HCT116 (cell line): ENCODE measurements at regions not wholly inside any gene's neighbourhood (a gene's known extent, or its start where the extent isn't known, plus 50 kb on each side); places are given as distances from the start of the nearest gene placed in this dataset.

Experiments used
- ATF3 ChIP-seq: IDR thresholded peaks from 2 replicates; pipeline ENCODE4 v1.6.1; 2012
- CTCF ChIP-seq, 3 experiments: fragments of 200-600 bp in 1 of 3; sonication (generic) in 1 of 3; IDR thresholded peaks in 2 of 3; conservative IDR thresholded peaks in 1 of 3; 2 replicates each; pipeline ENCODE4 v1.5.1; 2012 to 2017; ENCODE audit warnings: low read depth in 2 of 3, low read length in 2 of 3, antibody characterized with exemption in 1 of 3, borderline replicate concordance in 1 of 3, control low read depth in 1 of 3, mild to moderate bottlenecking in 1 of 3, mixed read lengths in 1 of 3, mixed run types in 1 of 3, moderate library complexity in 1 of 3; ENCODE audit not compliant: insufficient read depth in 1 of 3
- EZH2 ChIP-seq: fragments of 200-600 bp; sonication (generic); IDR thresholded peaks from 2 replicates; pipeline ENCODE4 v1.6.1; 2017; ENCODE audit warnings: antibody characterized with exemption, mixed run types
- POLR2A ChIP-seq: IDR thresholded peaks from 2 replicates; pipeline ENCODE4 v1.7.0; 2011; ENCODE audit warnings: borderline replicate concordance; ENCODE audit not compliant: insufficient read depth, insufficient read length; ENCODE audit errors: extremely low read depth
- POLR2AphosphoS5 ChIP-seq: IDR thresholded peaks from 2 replicates; pipeline ENCODE4 v1.6.1; 2011; ENCODE audit warnings: mild to moderate bottlenecking, low read depth, low read length, moderate library complexity
- ZNF274 ChIP-seq: fragments of 200-500 bp; sonication (Bioruptor generic); IDR thresholded peaks from 2 replicates; pipeline ENCODE4 v1.6.1; 2014; ENCODE audit warnings: mild to moderate bottlenecking, low read depth, low read length, inconsistent platforms

GRCh38 chr2:176847575-176847974 lies 365.0 kb upstream of the HNRNPA3 start:
- TF ChIP-seq CTCF (IDR thresholded peaks at IDR 0.05 in 2 of 3, conservative IDR thresholded peaks at IDR 0.05 in 1 of 3; ENCODE audit: borderline replicate concordance in 1 of 3, insufficient read depth in 1 of 3, low read depth in 2 of 3, low read length in 2 of 3) (no peak), ZNF274 (no peak), POLR2AphosphoS5 (no peak), ATF3 (no peak), POLR2A (no peak), EZH2 (no peak)
